Activated naive CD4-positive, alpha-beta T cell treated with anti-CD3 and anti-CD28 coated beads, Interleukin-2, amount 50 U/mL, for 72 hours (primary cell): ENCODE measurements at regions not wholly inside any gene's neighbourhood (a gene's known extent, or its start where the extent isn't known, plus 50 kb on each side); places are given as distances from the start of the nearest gene placed in this dataset.

Experiments
- ATAC-seq, 2 donors: fragments of 150-1000 bp; cut with Tn5 transposase; 2 replicates each; pipeline ENCODE4 v1.10.0; 2021; ENCODE audit warnings: mild to moderate bottlenecking in 2 of 2, moderate library complexity in 2 of 2
- DNase-seq, 2 donors: peaks; one replicate each; pipeline ENCODE4 v3.0.0; 2021 to 2022; ENCODE audit warnings: low spot score in 2 of 2
- H3K27ac Mint-ChIP-seq, 2 donors: one replicate each; pipeline ENCODE4 v1.8.0; 2022; ENCODE audit warnings: mild to moderate bottlenecking in 2 of 2, mixed read lengths in 2 of 2
- H3K36me3 Mint-ChIP-seq, 2 donors: one replicate each; pipeline ENCODE4 v1.8.0; 2022; ENCODE audit warnings: mixed read lengths in 2 of 2
- H3K9me3 Mint-ChIP-seq, 2 donors: one replicate each; pipeline ENCODE4 v1.8.0; 2022; ENCODE audit warnings: mixed read lengths in 2 of 2

GRCh38 chr12:24467226-24467625 lies 481.7 kb downstream of the BCAT1 start:
- DNase-seq (no peak), ATAC-seq (no peak)
- Mint-ChIP-seq H3K27ac (no peak overlapping the region), H3K9me3 (peaks cover 4 to 5% of the 10 kb centered on the region in 2 donors), H3K36me3 (no peaks in the 10 kb centered on the region)

GRCh38 chr12:24463375-24463774 lies 485.5 kb downstream of the BCAT1 start:
- ATAC-seq: no peak
- Mint-ChIP-seq H3K9me3 (peaks cover 0 to 4% of the 10 kb centered on the region in 2 donors), H3K27ac (no peak overlapping the region), H3K36me3 (no peaks in the 10 kb centered on the region)
- DNase-seq: no peak

DNA sequence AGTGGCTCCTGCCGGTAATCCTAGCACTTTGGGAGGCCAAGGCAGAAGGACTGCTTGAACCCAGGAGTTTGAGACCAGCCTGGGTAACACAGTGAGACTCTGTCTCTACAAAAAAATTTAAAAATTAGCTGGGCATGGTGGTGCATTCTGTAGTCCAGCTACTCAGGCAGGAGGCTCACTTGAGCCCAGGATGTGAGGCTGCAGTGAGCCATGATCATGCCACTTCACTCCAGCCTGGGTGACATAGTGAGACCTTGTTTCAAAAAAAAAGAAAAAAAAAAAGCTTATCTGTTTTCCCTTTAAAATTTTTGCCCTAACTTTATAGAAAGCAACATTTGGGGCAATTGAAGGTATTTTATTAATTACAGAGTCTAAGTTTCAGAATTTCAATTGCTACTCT lies 486.0 kb downstream of the BCAT1 start:
- ATAC-seq: no peak
- H3K9me3 Mint-ChIP-seq: peaks cover 0 to 3% of the 10 kb centered on the region in 2 donors

DNA sequence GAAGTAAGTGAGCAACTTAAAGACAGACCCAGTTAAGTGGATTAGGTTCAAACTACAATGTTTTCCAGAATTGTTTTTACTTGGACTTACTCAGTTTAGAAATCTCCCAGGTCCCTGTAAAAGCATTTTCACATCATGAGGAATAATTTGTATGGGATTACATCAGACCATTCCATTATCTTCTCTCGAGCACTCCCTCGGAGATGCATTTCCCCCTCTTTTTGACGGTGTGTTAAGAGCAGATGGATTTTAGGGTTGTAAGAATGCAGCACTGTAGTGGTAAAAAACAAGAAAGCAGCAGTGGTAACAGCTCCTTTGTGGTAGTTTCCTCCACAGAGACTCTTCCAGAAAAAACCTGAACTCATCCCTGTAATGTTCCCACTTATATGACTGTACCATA lies 488.4 kb downstream of the BCAT1 start:
- no peak overlapping the region for H3K27ac Mint-ChIP-seq
- DNase-seq (no peak), ATAC-seq (no peak)
- H3K36me3 Mint-ChIP-seq: no peaks in the 10 kb centered on the region
- H3K9me3 Mint-ChIP-seq: no peaks in the 10 kb centered on the region

More for the DNA sequence above, 486.0 kb downstream of the BCAT1 start:
- DNase-seq: no peak
- no peak overlapping the region for H3K27ac Mint-ChIP-seq
- no peaks in the 10 kb centered on the region for H3K36me3 Mint-ChIP-seq

- no peak overlapping the region for H3K27ac Mint-ChIP-seq
- DNase-seq (no peak), ATAC-seq (no peak)
- H3K9me3 Mint-ChIP-seq: no peaks in the 10 kb centered on the region
- H3K36me3 Mint-ChIP-seq: no peaks in the 10 kb centered on the region
Measured at GRCh38 chr12:24460099-24460498, 488.8 kb downstream of the BCAT1 start.

- H3K27ac Mint-ChIP-seq: no peak overlapping the region
- no peak for DNase-seq
- no peaks in the 10 kb centered on the region for H3K9me3 Mint-ChIP-seq
- H3K36me3 Mint-ChIP-seq: no peaks in the 10 kb centered on the region
- ATAC-seq: no peak
Measured at GRCh38 chr12:24455811-24456210, 493.1 kb downstream of the BCAT1 start.

DNA sequence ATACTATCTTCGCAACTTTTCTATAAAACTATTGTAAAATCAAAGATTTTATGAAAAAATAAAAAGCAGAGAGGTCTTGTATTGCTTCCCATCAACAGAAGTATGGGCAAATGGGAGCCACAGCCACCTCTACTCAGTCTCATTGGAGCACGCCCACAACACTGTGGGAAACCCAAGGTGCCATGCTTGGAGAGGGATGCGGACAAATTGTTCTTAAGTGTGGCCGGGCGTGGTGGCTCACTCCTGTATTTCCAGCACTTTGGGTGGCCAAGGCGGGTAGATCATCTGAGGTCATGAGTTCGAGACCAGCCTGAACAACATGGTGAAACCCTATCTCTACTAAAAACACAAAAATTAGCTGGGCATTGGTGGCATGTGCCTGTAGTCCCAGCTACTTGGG lies 498.2 kb upstream of the SOX5 start:
- Mint-ChIP-seq H3K9me3 (no peaks in the 10 kb centered on the region), H3K27ac (no peak overlapping the region), H3K36me3 (no peaks in the 10 kb centered on the region)
- DNase-seq (no peak), ATAC-seq (no peak)

GRCh38 chr12:24446287-24446686 lies 496.8 kb upstream of the SOX5 start:
- Mint-ChIP-seq H3K9me3 (no peaks in the 10 kb centered on the region), H3K36me3 (no peaks in the 10 kb centered on the region), H3K27ac (no peak overlapping the region)
- DNase-seq: no peak
- ATAC-seq: no peak

GRCh38 chr12:24444634-24445033 lies 495.2 kb upstream of the SOX5 start:
- Mint-ChIP-seq H3K9me3 (no peaks in the 10 kb centered on the region), H3K36me3 (no peaks in the 10 kb centered on the region), H3K27ac (no peak overlapping the region)
- DNase-seq (no peak), ATAC-seq (no peak)

GRCh38 chr12:24441458-24441857 lies 492.0 kb upstream of the SOX5 start:
- Mint-ChIP-seq H3K27ac (no peak overlapping the region), H3K9me3 (no peaks in the 10 kb centered on the region), H3K36me3 (no peaks in the 10 kb centered on the region)
- no peak for ATAC-seq
- DNase-seq: no peak

DNA sequence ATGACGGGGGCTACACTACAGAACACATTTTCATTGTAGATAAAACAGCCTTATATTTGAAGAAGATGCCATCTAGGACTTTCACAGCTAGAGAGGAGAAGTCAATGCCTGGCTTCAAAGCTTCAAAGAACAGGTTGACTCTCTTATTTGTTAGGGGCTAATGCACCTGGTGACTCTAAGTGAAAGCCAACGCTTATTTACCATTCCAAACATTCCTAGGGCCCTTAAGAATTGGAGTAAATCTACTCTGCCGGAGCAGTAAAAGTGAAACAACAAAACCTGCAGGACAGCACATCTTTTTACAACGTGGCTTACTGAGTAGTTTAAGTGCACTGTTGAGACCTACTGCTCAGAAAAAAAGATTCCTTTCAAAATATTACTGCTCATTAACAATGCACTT lies 487.2 kb upstream of the SOX5 start:
- ATAC-seq (no peak), DNase-seq (no peak)
- H3K27ac Mint-ChIP-seq: no peak overlapping the region
- no peaks in the 10 kb centered on the region for H3K36me3 Mint-ChIP-seq
- peaks cover 13% of the 10 kb centered on the region in 2 donors for H3K9me3 Mint-ChIP-seq

DNA sequence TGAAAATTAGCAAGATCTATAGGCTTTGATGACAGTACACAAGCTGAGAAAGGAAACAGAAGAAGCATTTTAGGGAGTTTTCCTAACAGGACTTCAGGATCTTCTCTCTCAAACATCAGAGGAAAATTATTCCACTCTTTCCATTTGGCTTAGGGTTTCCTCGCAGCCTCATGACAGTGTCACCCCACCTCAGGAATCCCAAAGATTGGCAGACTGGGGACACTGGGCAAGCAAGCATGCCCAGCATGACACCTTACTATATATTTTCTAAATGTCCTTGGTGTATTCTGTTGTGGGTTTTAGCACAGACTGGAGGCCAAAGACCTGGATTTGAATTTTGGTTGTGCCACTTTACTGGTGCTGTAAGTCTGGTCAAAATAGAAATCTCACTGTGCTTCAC lies 482.4 kb upstream of the SOX5 start:
- no peak overlapping the region for H3K27ac Mint-ChIP-seq
- no peaks in the 10 kb centered on the region for H3K36me3 Mint-ChIP-seq
- DNase-seq (no peak), ATAC-seq (no peak)
- H3K9me3 Mint-ChIP-seq: peaks cover 13% of the 10 kb centered on the region in 2 donors

DNA sequence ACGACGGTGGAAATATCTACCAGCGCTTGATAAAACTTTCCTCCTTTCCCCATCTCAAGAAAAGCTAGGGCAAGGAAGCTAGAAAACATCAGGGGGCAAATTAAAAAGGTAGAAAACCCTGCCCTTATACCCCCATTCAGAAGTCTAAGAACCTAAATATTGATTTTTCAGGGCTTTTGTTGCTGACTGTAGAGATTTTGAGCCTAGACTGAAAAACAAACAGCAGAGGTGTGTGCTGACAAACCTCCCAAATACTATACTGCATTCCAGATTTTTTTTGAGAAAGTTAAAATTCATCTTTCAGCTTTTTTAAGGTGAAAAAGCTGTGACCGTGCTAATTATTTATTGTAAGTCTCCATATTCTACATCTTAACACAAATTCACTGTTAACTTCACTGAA lies 478.3 kb upstream of the SOX5 start:
- no peak for ATAC-seq
- Mint-ChIP-seq H3K27ac (no peak overlapping the region), H3K9me3 (peaks cover 0 to 4% of the 10 kb centered on the region in 2 donors), H3K36me3 (no peaks in the 10 kb centered on the region)
- no peak for DNase-seq

DNA sequence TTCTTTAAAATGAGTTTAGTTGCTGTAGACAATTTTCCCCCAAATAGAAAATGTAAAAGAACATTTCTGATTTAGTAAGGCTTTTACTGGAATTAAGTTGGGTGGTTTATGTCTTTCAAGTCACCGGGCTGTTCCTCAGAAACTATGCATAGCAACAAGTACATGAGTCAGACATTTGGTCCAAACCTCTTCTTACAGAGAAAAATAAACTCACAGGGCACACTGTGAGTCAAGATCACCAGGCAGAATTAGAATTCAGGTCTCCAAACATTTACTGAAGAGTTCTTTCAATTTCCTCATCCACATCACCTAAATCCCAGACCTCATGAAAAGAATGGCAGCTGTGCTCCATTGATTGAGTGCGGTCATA lies 476.1 kb upstream of the SOX5 start:
- Mint-ChIP-seq H3K36me3 (no peaks in the 10 kb centered on the region), H3K9me3 (peaks cover 0 to 4% of the 10 kb centered on the region in 2 donors), H3K27ac (no peak overlapping the region)
- ATAC-seq (peak; percentile 41 to 59), DNase-seq (no peak)

- no peaks in the 10 kb centered on the region for H3K36me3 Mint-ChIP-seq
- ATAC-seq: peak; percentile 55 to 68
- peaks cover 0 to 4% of the 10 kb centered on the region in 2 donors for H3K9me3 Mint-ChIP-seq
- DNase-seq: no peak
- no peak overlapping the region for H3K27ac Mint-ChIP-seq
Measured at GRCh38 chr12:24424889-24425600, 475.6 kb upstream of the SOX5 start.

DNA sequence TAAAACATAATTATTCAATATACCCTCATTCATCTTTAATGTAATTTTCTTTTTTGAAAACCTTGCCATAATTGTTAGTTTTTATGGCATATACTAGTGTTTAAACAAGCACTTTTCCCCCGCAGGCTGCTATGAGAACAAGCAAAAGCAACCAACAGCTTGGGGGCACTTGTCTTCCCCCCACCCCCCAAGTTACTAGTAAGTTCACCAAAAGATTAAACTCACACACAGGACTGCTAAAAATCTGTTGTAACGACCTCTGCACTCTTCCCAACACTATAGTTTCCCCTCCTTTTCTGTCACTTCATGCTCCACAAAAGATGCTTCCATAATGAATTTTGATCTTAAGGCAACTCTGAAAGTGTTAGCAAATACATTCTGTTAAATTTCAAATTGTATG lies 474.9 kb upstream of the SOX5 start:
- DNase-seq (no peak), ATAC-seq (no peak)
- Mint-ChIP-seq H3K9me3 (peaks cover 0 to 4% of the 10 kb centered on the region in 2 donors), H3K27ac (no peak overlapping the region), H3K36me3 (no peaks in the 10 kb centered on the region)

- Mint-ChIP-seq H3K9me3 (peaks cover 0 to 4% of the 10 kb centered on the region in 2 donors), H3K27ac (no peak overlapping the region), H3K36me3 (no peaks in the 10 kb centered on the region)
- no peak for DNase-seq
- no peak for ATAC-seq
Measured at GRCh38 chr12:24423611-24424010, 474.1 kb upstream of the SOX5 start.

DNA sequence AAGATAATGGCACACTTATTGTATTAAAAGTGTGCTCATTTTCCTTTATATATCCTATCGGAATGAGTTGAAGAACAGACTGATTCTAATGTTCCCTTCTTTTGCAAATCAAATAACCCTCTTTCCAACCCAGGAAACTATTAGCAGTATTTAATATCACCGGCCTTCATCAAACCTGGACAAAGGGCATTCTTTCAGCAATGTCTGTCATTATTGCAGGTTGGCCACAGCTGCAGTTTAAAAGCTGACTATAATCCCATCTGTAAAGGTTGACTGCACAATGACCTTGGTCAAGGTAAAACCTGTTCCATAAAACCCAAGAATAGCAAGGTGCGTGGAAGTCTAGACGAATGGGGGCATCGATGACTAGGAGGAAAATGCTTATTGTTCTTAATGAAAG lies 472.3 kb upstream of the SOX5 start:
- Mint-ChIP-seq H3K9me3 (peaks cover 4 to 5% of the 10 kb centered on the region in 2 donors), H3K36me3 (no peaks in the 10 kb centered on the region), H3K27ac (no peak overlapping the region)
- DNase-seq (no peak), ATAC-seq (no peak)
